Right lobe of liver (tissue), 6 donors: ENCODE measurements at regions not wholly inside any gene's neighbourhood (a gene's known extent, or its start where the extent isn't known, plus 50 kb on each side); places are given as distances from the start of the nearest gene placed in this dataset.

Experiments
- ATAC-seq, 4 donors: fragments of 200-7000 bp; cut with Tn5 transposase; one replicate each; pipeline ENCODE4 v1.9.1; 2020; ENCODE audit warnings: mild to moderate bottlenecking in 4 of 4, moderate library complexity in 4 of 4
- DNase-seq, 3 donors: peaks; one replicate each; pipeline ENCODE4 v3.0.0-alpha.2; 2020
- H3K27ac ChIP-seq, 3 donors: fragments of 200-600 bp; one replicate each; pipeline ENCODE4 v1.8.0; 2022
- H3K27me3 ChIP-seq, 2 donors: fragments of 200-600 bp; one replicate each; pipeline ENCODE4 v1.8.0; 2022
- H3K36me3 ChIP-seq, 4 donors: fragments of 200-600 bp; sonication (generic) in 1 of 4; one replicate each; pipeline versions ENCODE4 v1.5.1 to v1.8.0; 2017 to 2022; ENCODE audit warnings: control low read depth in 1 of 4
- H3K4me1 ChIP-seq, 4 donors: fragments of 200-600 bp; sonication (generic) in 1 of 4; one replicate each; pipeline versions ENCODE4 v1.5.1 to v1.8.0; 2017 to 2022; ENCODE audit warnings: control low read depth in 1 of 4
- H3K4me3 ChIP-seq, 3 donors: fragments of 200-600 bp; one replicate each; pipeline ENCODE4 v1.8.0; 2022
- H3K9me3 ChIP-seq, 4 donors: fragments of 200-600 bp; sonication (generic) in 1 of 4; one replicate each; pipeline versions ENCODE4 v1.5.1 to v1.8.0; 2017 to 2022; ENCODE audit warnings: control low read depth in 1 of 4
- POLR2A ChIP-seq: fragments of 450-650 bp; IDR thresholded peaks from one replicate; pipeline ENCODE4 v1.6.1; 2017; ENCODE audit warnings: antibody characterized with exemption, mild to moderate bottlenecking
- WGBS: methylation state at CpG from one replicate; pipeline ENCODE4 v1.1.6; 2018; ENCODE audit warnings: low coverage, low lambda C conversion rate; ENCODE audit not compliant: insufficient coverage; ENCODE audit errors: missing lambda C conversion rate; 5-methylcytosine and 5-hydroxymethylcytosine counted together
- intact Hi-C, 2 donors: fragments of 100-400 bp; cut with DNase I; formaldehyde crosslinking; loops; one replicate each; pipeline versions ENCODE4 v1.11.2 to v1.14.1; 2022
- TF ChIP-seq, protein P1 (sequence below), 4 donors: fragments of 200-600 bp in 3 of 4; fragments of 450-650 bp in 1 of 4; IDR thresholded peaks; one replicate each; pipeline versions ENCODE4 v1.5.1 to v1.8.0; 2016 to 2022; ENCODE audit warnings: antibody characterized with exemption in 4 of 4, mild to moderate bottlenecking in 2 of 4
- donor health status: DM: no; HTN: yes; CAD: no.
- donor health status: DM: no; HTN: no; CAD: no.
- donor health status: DM: no; HTN: no; CAD: no.
- donor health status: DM: no; HTN: yes; CAD: no.
- donor health status: DM: no; HTN: yes; CAD: no.

DNA sequence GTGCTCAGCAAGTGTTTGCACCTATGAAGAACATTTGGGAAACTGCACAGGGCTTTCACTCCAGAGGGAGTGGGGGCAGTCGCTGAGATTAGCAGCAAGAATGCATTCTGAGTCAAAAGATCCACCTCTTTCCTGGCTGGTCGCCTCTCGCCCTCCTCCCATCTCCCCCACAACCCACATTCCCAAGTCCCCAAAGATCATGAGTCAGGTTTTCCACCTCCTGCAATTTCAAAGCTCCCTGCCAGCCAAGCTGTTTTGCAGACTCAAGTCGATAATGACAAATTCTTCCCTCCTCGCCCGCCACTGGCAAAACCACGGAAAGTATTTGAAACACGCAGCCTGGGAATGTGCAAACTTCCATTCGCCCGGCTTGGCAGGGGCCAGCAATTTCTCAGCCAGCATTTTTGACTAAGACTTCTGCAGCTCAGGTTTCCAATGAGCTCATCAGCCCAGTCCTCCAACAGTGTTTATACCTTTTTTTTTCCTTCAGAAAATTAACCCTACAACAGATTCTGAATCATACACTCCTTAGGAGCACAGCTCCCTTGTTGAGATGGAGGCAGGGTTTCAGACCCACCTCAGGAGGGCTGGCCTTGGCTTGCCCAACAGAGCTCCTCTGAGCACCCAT, 181.4 kb downstream of the SMAD6 start:
- Histone ChIP-seq H3K4me1 (peaks cover 0 to 4% (median 0%) of the 10 kb centered on the region in 4 donors), H3K9me3 (no peaks in the 10 kb centered on the region), H3K4me3 (no peak overlapping the region), H3K27me3 (no peaks in the 10 kb centered on the region), H3K36me3 (no peaks in the 10 kb centered on the region), H3K27ac (no peak overlapping the region)
- intact Hi-C loops: no loop called here
- ATAC-seq (peak; percentile 55 to 87 (median 74)), DNase-seq (peak in 2 of 3 donors; percentile 63 to 67)
- no peak for TF ChIP-seq POLR2A
- TF ChIP-seq, protein P1, sequence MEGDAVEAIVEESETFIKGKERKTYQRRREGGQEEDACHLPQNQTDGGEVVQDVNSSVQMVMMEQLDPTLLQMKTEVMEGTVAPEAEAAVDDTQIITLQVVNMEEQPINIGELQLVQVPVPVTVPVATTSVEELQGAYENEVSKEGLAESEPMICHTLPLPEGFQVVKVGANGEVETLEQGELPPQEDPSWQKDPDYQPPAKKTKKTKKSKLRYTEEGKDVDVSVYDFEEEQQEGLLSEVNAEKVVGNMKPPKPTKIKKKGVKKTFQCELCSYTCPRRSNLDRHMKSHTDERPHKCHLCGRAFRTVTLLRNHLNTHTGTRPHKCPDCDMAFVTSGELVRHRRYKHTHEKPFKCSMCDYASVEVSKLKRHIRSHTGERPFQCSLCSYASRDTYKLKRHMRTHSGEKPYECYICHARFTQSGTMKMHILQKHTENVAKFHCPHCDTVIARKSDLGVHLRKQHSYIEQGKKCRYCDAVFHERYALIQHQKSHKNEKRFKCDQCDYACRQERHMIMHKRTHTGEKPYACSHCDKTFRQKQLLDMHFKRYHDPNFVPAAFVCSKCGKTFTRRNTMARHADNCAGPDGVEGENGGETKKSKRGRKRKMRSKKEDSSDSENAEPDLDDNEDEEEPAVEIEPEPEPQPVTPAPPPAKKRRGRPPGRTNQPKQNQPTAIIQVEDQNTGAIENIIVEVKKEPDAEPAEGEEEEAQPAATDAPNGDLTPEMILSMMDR (IDR thresholded peaks at IDR 0.05): no peak
- 5% methylated on average over 8 of the region's 10 CpGs for WGBS

DNA sequence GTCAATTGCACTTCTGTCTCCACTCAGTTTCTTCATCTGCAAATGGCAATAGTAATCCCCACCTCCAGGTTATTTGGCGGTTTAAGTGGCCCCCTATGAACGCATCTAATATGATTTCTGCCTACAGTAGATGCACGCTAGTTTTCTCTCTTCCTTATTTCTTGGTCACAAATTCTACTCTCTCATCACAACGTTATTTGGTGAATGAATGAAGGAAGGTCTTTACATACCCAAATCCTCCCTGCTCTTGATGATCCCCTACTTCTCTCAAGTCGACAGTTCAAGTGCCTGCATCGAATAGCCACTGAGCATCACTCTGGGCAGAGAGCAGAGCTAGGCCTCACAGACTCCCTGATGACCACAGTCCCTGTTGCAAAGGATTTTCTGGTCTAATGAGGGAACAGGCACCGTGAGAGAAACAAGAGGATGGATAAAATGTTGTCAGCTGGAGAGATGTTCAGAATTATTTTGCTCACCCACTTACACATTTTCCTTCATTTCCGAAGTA, 181.2 kb upstream of the SMAD3 start:
- Histone ChIP-seq H3K27ac (no peak overlapping the region), H3K4me1 (peaks cover 0 to 4% (median 0%) of the 10 kb centered on the region in 4 donors), H3K27me3 (no peaks in the 10 kb centered on the region), H3K4me3 (no peak overlapping the region), H3K36me3 (no peaks in the 10 kb centered on the region), H3K9me3 (no peaks in the 10 kb centered on the region)
- 88% methylated on average over 7 of the region's 8 CpGs for WGBS
- TF ChIP-seq, protein P1 (IDR thresholded peaks at IDR 0.05): no peak
- no peak for TF ChIP-seq POLR2A
- intact Hi-C loops: no loop called here
- ATAC-seq (no peak), DNase-seq (peak in 1 of 3 donors; percentile 9)

DNA sequence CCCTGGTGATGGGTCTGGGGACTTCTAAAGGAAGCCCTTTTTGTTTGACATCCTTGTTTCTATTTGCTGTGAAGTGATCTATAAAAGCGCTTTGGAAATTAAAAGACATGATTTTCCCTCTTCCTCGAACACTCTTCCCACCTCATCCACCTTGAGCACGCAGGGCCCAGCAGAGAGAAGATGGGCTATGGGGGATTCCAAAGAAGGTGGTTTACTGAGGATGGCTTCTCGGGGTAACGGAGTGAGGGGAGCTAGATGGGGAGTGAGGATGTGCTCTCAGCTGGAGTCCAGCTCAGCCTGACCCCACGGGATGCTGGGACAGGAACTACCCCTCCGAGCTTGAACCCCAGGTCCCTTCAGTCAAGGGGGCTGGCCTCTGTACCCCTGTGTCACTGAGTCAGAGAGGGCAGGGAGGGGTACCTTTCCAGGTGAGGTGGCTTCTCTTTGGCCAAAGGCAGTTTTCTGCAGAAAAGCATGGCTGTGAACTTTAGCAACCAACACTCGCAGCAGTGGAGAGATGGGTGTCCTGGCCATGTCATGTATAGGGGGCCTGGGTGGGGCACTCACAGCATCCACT, 180.7 kb upstream of the SMAD3 start:
- H3K4me1 ChIP-seq: peaks cover 0 to 4% (median 0%) of the 10 kb centered on the region in 4 donors
- TF ChIP-seq, protein P1 (IDR thresholded peaks at IDR 0.05): no peak
- intact Hi-C loops: no loop called here
- H3K27me3 ChIP-seq: no peaks in the 10 kb centered on the region
- ATAC-seq (peak in 1 of 4 donors; percentile 17), DNase-seq (peak in 1 of 3 donors; percentile 33)
- no peak overlapping the region for H3K27ac ChIP-seq
- H3K4me3 ChIP-seq: no peak overlapping the region
- WGBS: 81% methylated on average over 6 of the region's 8 CpGs
- no peaks in the 10 kb centered on the region for H3K36me3 ChIP-seq
- H3K9me3 ChIP-seq: no peaks in the 10 kb centered on the region

DNA sequence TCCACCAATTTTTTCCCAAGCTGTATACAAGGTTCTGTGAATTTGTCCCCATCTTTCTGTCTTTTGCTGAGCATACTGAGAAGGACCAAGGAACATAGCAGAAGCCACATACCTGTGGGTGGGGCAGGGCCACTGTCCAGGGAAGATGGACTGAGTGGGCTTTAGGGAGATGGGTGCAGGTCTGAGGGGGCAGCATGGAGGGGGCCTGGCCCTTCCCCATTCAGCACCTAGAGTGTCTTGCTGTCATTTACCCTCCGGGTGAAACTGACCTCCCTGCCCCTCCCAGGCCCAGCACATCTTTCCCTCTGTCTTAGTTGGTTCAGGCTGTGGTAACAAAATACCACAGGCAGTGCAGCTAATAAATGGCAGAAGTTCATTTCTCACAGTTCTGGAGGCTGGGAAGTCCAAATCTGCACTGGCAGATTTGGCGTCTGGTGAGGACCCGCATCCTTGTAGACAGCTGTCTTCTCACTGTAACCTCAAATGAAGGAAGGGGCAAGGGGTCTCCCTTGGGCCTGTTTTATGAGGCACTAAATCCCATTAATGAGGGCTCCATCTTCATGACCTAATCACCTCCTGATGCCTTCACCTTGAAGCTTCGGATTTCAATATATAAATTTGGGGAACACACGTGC, 180.0 kb upstream of the SMAD3 start:
- WGBS: no CpG with 5 or more reads among the region's 5 CpGs
- no peaks in the 10 kb centered on the region for H3K27me3 ChIP-seq
- no peaks in the 10 kb centered on the region for H3K9me3 ChIP-seq
- no peak overlapping the region for H3K27ac ChIP-seq
- H3K4me3 ChIP-seq: no peak overlapping the region
- no peak for ATAC-seq
- peaks cover 0 to 4% (median 0%) of the 10 kb centered on the region in 4 donors for H3K4me1 ChIP-seq
- no peaks in the 10 kb centered on the region for H3K36me3 ChIP-seq
- TF ChIP-seq, protein P1 (IDR thresholded peaks at IDR 0.05): no peak
- TF ChIP-seq POLR2A: no peak
- intact Hi-C loops: no loop called here
- peak in 1 of 3 donors; percentile 18 for DNase-seq
